GM19397 (cell line): ENCODE measurements at regions not wholly inside any gene's neighbourhood (a gene's known extent, or its start where the extent isn't known, plus 50 kb on each side); places are given as distances from the start of the nearest gene placed in this dataset.
"Not testable (repeated sequence)": the region's sequence is repeated elsewhere in the genome, so short reads cannot be mapped to it uniquely, and the experiment has no call there.

Source experiments
- ATAC-seq: cut with Tn5 transposase; IDR thresholded peaks from one replicate; pipeline ENCODE4 v1.9.1; 2021; ENCODE audit warnings: mild to moderate bottlenecking, moderate library complexity; ENCODE audit not compliant: unreplicated experiment

DNA sequence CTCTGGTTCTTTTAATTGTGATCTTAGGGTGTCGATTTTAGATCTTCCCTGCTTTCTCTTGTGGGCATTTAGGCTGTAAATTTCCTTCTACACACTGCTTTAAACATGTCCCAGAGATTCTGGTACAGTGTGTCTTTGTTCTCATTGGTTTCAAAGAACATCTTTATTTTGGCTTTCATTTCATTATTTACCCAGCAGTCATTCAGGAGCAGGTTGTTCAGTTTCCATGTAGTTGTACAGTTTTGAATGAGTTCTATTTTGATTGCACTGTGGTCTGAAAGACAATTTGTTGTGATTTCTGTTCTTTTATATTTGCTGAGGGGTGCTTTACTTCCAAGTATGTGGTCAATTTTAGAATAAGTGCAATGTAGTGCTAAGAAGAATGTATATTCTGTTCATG lies 423.8 kb downstream of the PIK3C3 start:
- not testable (repeated sequence) for ATAC-seq

DNA sequence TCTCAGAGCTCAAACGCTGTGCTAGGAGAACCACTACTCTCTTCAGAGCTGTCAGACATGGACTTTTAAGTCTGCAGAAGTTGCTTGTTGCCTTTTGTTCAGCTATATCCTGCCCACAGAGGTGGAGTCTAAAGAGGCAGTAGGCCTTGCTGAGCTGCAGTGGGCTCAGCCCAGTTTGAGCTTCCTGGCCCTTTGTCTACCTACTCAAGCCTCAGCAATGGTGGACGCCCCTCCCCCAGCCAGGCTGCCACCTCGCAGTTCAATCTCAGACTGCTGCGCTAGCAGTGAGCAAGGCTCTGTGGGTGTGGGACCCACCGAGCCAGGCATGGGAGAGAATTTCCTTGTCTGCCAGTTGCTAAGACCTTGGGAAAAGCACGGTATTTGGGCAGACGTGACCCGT lies 426.2 kb downstream of the PIK3C3 start:
- ATAC-seq: not testable (repeated sequence)

DNA sequence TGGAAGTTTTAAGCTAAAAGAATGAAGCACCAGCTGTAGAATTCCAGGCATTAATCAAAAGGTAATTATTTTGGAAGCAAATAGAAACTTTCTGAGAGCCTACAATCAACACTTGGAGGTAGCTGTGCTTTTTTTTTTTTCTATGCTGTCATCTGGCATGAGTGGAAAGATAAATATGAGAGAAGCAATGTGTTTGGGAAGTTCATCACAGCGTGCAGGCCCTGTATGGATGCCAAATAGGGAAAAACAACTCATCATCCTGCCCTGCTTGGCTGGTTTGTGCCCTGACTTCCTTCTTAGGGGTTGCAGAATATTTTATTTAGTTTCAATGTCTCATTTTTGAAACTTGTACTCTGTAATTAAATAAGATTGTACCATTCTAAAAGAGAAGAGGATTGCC lies 437.4 kb downstream of the PIK3C3 start:
- ATAC-seq: no peak

- ATAC-seq: no peak
These were observed 437.9 kb downstream of the PIK3C3 start for GRCh38 chr18:42392926-42393325.

- no peak for ATAC-seq
These were observed 439.2 kb downstream of the PIK3C3 start for GRCh38 chr18:42394238-42394637.

- ATAC-seq: no peak
These were observed 446.2 kb downstream of the PIK3C3 start for GRCh38 chr18:42401131-42401673.

DNA sequence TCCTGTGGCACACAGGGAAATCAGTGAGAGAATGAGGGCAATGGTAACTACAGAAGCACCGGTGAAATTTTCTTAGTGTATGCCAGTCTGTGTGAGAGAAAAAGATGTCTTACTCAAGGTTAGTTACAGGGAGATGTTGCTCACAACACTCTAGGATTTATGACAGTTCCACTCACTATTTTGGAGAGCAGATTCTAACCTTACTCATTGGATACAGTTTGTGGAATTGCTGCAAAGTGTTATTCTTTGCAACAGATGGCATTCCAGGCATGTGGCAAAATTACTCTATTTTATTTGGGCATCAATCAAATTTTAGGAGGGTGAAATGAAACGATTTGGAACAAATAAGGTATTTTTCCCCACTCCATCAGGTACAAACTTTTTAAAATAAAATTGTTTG lies 449.1 kb downstream of the PIK3C3 start:
- ATAC-seq: no peak

DNA sequence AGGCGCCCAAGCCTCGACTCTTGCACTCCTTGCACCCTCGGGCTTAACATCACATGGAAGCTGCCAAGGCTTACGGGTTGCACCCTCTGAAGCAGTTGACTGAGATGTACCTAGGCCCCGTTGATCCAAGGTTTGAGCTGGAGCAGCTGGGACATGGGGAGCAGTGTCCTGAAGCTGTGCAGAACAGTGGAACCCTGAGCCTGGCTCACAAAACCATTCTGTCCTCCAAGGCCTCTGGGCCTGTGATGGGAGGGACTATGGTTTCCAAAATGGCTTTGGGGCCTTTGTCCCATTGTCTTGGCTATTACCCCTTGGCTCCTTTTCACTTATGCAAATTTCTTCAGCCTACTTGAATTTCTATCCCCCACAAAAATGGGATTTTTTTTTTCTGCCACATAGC lies 454.0 kb downstream of the PIK3C3 start:
- no peak for ATAC-seq

DNA sequence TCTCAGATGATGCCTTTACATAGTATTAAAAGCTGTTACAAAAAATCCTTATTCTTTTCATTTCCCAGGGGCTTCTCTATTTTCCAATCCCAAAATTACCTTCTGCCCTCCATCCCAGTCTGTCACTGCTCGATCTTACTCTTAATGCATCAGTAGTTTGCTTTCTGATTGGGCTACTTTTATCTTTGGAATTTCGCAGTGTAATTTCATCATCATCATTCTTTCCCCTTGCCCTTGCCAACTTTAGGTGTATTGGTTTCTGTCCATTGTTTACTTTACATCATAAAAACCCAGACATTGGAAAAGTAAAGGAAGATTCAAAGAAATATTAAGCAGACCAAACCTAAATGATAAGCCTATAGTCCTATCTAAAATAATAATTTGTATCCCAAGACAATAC lies 457.2 kb downstream of the PIK3C3 start:
- no peak for ATAC-seq

GRCh38 chr18:42412896-42413295 lies 457.9 kb downstream of the PIK3C3 start:
- no peak for ATAC-seq

DNA sequence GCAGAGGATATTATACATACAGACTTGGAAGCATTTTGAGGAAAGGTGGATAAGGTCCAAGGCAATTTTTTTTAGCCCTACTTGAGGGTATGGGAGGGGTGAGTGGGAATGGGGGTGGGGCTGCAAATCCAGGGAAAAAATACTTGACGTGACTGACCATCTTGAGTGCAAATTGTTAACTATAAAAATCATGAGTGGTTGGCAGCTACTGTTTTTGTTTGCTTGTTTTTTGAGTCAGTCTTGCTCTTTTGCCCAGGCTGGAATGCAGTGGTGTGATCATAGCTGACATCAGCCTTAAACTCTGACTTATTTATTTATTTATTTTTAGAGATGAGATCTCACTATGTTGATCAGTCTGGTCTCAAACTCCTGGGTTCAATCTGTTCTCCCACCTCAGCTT lies 458.8 kb downstream of the PIK3C3 start:
- no peak for ATAC-seq

- ATAC-seq: no peak
These were observed 459.9 kb downstream of the PIK3C3 start for GRCh38 chr18:42414756-42415454.

DNA sequence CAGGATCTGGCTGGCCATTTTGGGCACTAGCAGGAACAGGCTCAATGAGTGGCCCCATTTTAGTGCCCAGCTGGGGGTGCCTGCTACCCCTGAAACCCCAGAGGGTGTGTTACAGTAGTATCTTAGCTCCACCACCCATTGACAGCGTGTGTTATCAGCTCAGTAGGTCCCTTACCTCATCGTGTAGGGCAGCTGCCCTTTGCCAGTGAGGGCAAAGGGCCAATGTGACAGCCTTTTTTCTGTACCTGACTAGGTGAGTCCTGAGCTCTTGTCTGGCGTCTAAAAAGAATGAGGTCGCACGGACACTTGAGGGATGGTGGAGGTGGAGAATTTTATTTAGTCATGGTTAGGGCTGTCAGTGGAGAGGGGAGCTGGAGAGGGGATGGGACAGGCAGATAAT lies 462.2 kb downstream of the PIK3C3 start:
- no peak for ATAC-seq

DNA sequence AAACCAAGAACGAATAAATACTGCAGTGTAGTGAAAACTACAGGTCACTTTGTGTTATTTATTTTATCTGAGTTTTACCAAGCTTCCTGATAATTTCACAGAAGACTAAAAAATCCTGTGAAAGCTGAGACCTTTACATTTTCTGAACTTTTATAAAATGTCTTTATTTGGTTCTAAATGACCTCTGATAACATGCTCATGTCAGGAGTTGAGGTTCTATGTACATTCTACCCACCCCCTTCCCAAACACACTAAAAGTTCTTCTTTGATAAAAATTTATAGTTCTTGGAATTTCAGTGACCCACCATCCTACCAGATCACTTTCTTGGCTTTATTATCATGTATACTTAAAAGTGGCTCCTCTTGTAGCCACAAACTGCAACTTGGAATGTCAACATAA lies 463.1 kb downstream of the PIK3C3 start:
- no peak for ATAC-seq

GRCh38 chr18:42425025-42425424 lies 470.0 kb downstream of the PIK3C3 start:
- ATAC-seq: no peak

DNA sequence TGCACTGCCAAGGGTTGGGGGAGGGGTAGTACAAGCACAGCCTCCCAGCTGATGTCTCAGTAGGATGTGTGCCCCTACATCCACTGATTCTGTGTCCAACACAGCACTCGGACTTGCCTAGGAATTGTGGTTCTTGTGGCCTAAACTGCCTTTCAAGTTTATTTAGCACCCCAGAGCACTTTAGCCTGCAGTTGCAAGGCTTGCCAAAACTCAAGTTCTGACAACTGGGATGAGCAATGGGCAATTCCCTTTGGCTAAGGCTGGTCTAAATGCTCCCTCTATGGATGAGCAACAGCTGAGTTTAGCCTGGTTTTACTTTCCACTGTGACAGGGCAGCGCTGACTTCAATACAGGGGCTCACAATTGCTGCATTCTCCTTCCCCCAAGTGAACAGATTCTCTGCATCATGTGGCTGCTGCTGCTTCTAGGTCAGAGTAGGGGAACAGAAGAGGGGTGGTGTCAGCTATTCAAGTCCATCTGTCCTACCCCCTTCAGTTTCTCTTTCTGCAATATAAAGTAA lies 471.5 kb downstream of the PIK3C3 start:
- ATAC-seq: no peak

GRCh38 chr18:42429196-42429595 lies 474.2 kb downstream of the PIK3C3 start:
- no peak for ATAC-seq

- no peak for ATAC-seq
These were observed 481.3 kb downstream of the PIK3C3 start for GRCh38 chr18:42436222-42436765.

DNA sequence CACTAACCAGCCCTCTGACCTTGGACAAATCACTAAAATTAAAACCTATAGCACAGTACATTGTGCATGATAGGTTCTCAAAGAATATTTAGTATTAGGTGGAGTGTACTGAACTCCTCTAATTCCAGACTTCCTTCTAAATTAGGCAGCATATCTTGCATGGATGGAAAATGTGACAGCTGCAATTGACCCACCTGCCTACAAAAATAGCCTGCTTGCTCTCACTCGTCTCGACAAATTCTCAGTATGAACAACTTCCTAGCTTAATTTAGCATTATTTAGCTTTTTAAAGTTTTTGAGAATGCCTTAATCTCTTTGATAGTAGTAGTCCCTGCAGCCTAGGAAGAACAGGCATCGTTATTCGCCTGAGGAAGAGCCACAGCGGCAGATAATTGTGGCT lies 482.0 kb downstream of the PIK3C3 start:
- no peak for ATAC-seq

GRCh38 chr18:42437646-42438045 lies 482.6 kb downstream of the PIK3C3 start:
- no peak for ATAC-seq

- ATAC-seq: no peak
These were observed 487.6 kb downstream of the PIK3C3 start for GRCh38 chr18:42442656-42443055.

DNA sequence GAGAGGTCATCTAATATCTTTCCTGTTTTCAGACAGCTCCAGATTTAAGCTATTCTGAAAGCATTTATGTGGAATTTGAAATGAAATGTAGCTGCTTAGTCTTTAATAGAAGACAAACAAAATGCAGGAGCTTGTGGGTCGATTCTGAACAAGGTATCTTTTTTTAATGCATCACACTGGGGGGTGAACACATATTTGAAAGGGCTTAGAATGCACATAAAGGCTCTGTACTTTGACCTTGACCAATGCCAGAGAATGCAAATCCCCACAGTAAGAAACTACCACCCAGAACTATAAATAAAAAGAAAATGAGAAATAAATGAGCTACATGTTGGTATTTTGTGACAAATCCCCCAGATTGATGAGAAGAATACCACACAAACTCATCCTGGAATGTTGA lies 489.3 kb downstream of the PIK3C3 start:
- ATAC-seq: no peak
